ENCODE measurements at regions not wholly inside any gene's neighbourhood (a gene's known extent, or its start where the extent isn't known, plus 50 kb on each side); places are given as distances from the start of the nearest gene placed in this dataset.

DNA sequence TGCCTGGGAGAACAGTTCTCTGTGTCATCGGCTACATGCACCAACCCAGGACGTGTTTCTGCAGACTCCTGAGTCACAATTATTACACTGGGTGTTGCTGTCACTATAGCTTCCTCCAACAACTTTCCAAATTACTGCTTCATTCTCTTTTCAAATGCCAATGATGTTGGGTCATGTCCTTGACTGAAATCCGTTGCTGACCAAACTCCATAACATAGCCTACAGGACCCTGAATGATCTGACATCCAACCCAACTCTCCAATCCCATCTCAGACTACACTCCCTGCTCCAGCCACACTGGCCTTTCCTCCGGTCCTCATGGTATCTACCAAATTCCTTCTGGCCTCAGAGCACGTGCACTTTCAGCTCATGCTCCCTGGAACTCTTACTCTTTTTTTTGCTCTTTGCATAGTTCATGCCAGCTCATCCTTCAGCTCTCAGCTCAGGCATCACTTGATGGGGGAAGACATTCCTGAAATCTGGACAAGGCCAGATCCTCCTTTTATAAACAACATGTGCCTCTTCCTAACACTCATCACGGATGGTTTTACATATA, 108.8 kb upstream of the PTPRG start (continued):
- TF ChIP-seq SMAD4 (CRISPR knock-in tag; IDR thresholded peaks at IDR 0.05) (no peak), SMAD3 (CRISPR knock-in tag; IDR thresholded peaks at IDR 0.05; ENCODE audit: borderline replicate concordance) (no peak), ZNF263 (CRISPR knock-in tag; IDR thresholded peaks at IDR 0.05; ENCODE audit: low read depth) (no peak), NR2C2 (CRISPR knock-in tag; IDR thresholded peaks at IDR 0.05) (no peak), ZNF423 (CRISPR knock-in tag; IDR thresholded peaks at IDR 0.05) (no peak), HMGA2 (CRISPR knock-in tag; IDR thresholded peaks at IDR 0.05) (no peak), PRRX2 (CRISPR knock-in tag; IDR thresholded peaks at IDR 0.05) (no peak)
- TF ChIP-seq, protein P1, sequence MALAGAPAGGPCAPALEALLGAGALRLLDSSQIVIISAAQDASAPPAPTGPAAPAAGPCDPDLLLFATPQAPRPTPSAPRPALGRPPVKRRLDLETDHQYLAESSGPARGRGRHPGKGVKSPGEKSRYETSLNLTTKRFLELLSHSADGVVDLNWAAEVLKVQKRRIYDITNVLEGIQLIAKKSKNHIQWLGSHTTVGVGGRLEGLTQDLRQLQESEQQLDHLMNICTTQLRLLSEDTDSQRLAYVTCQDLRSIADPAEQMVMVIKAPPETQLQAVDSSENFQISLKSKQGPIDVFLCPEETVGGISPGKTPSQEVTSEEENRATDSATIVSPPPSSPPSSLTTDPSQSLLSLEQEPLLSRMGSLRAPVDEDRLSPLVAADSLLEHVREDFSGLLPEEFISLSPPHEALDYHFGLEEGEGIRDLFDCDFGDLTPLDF (CRISPR knock-in tag; IDR thresholded peaks at IDR 0.05), result no peak
- TF ChIP-seq, protein P2, sequence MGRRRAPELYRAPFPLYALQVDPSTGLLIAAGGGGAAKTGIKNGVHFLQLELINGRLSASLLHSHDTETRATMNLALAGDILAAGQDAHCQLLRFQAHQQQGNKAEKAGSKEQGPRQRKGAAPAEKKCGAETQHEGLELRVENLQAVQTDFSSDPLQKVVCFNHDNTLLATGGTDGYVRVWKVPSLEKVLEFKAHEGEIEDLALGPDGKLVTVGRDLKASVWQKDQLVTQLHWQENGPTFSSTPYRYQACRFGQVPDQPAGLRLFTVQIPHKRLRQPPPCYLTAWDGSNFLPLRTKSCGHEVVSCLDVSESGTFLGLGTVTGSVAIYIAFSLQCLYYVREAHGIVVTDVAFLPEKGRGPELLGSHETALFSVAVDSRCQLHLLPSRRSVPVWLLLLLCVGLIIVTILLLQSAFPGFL (CRISPR knock-in tag; IDR thresholded peaks at IDR 0.05; ENCODE audit: borderline replicate concordance), result no peak
- TF ChIP-seq, protein P3, sequence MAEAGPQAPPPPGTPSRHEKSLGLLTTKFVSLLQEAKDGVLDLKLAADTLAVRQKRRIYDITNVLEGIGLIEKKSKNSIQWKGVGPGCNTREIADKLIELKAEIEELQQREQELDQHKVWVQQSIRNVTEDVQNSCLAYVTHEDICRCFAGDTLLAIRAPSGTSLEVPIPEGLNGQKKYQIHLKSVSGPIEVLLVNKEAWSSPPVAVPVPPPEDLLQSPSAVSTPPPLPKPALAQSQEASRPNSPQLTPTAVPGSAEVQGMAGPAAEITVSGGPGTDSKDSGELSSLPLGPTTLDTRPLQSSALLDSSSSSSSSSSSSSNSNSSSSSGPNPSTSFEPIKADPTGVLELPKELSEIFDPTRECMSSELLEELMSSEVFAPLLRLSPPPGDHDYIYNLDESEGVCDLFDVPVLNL (CRISPR knock-in tag; IDR thresholded peaks at IDR 0.05; ENCODE audit: borderline replicate concordance, low read depth), result no peak
- TF ChIP-seq, protein P4, sequence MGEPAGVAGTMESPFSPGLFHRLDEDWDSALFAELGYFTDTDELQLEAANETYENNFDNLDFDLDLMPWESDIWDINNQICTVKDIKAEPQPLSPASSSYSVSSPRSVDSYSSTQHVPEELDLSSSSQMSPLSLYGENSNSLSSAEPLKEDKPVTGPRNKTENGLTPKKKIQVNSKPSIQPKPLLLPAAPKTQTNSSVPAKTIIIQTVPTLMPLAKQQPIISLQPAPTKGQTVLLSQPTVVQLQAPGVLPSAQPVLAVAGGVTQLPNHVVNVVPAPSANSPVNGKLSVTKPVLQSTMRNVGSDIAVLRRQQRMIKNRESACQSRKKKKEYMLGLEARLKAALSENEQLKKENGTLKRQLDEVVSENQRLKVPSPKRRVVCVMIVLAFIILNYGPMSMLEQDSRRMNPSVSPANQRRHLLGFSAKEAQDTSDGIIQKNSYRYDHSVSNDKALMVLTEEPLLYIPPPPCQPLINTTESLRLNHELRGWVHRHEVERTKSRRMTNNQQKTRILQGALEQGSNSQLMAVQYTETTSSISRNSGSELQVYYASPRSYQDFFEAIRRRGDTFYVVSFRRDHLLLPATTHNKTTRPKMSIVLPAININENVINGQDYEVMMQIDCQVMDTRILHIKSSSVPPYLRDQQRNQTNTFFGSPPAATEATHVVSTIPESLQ (CRISPR knock-in tag; IDR thresholded peaks at IDR 0.05), result no peak

DNA sequence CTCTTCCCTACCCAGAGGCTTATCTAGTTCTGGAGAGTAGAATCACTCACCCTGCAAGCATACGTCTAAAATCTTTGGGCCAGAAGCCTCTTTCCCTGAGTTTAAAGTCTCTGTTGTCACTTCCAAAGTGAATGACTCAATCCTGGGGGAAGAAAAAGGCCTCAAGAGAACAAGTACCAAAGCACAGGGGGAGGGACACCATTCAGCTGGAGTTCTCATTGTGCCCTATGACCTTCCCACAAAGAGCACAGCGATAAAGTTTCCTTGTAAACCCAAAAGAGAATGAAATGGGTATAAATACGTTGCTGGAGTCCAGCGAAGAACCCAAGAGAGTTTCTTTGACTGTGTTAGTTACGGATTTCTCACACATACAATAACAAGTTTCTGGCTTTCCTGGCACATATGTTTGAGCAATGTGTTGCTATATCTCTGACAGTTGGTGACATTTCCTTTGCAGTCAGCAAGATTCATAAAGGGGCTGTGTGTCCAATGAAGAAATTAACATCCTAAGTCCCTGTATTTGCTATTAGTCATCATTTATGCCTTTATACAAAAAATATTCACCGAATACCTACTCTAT, 107.3 kb upstream of the PTPRG start:
- ATAC-seq, result no peak
- no peak overlapping the region for H3K27ac Mint-ChIP-seq
- CTCF ChIA-PET, result no interaction called here

More for the DNA sequence above, 107.3 kb upstream of the PTPRG start:
- Mint-ChIP-seq H3K36me3 (no peaks in the 10 kb centered on the region), H3K9me3 (peaks cover 5% of the 10 kb centered on the region; the same call in 1 of the 2 replicates), H3K4me1 (no peaks in the 10 kb centered on the region), H3K27me3 (ENCODE audit: low read depth) (no peaks in the 10 kb centered on the region), H3K4me3 (no peak overlapping the region)
- no peak for DNase-seq (ENCODE audit: low spot score)
- TF ChIP-seq, protein P5, sequence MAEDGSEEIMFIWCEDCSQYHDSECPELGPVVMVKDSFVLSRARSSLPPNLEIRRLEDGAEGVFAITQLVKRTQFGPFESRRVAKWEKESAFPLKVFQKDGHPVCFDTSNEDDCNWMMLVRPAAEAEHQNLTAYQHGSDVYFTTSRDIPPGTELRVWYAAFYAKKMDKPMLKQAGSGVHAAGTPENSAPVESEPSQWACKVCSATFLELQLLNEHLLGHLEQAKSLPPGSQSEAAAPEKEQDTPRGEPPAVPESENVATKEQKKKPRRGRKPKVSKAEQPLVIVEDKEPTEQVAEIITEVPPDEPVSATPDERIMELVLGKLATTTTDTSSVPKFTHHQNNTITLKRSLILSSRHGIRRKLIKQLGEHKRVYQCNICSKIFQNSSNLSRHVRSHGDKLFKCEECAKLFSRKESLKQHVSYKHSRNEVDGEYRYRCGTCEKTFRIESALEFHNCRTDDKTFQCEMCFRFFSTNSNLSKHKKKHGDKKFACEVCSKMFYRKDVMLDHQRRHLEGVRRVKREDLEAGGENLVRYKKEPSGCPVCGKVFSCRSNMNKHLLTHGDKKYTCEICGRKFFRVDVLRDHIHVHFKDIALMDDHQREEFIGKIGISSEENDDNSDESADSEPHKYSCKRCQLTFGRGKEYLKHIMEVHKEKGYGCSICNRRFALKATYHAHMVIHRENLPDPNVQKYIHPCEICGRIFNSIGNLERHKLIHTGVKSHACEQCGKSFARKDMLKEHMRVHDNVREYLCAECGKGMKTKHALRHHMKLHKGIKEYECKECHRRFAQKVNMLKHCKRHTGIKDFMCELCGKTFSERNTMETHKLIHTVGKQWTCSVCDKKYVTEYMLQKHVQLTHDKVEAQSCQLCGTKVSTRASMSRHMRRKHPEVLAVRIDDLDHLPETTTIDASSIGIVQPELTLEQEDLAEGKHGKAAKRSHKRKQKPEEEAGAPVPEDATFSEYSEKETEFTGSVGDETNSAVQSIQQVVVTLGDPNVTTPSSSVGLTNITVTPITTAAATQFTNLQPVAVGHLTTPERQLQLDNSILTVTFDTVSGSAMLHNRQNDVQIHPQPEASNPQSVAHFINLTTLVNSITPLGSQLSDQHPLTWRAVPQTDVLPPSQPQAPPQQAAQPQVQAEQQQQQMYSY (CRISPR knock-in tag; IDR thresholded peaks at IDR 0.05), result no peak
- TF ChIP-seq ZNF396 (CRISPR knock-in tag; IDR thresholded peaks at IDR 0.05; ENCODE audit: borderline replicate concordance), result no peak
- POLR2A ChIA-PET, result no interaction called here
